OCI-LY7 (cell line): ENCODE measurements at regions not wholly inside any gene's neighbourhood (a gene's known extent, or its start where the extent isn't known, plus 50 kb on each side); places are given as distances from the start of the nearest gene placed in this dataset.

Experiments
- BruUV-seq: library from RNA; stranded (reverse); fragments of 400-500 nt; replicated peaks from 2 replicates; lab custom pipeline; 2021; lab: Mats Ljungman, UMichigan
- CTCF ChIA-PET: fragments of 300-600 bp; sonication (Branson Sonifier 250); formaldehyde crosslinking; loops from one replicate; lab custom pipeline; 2022; ENCODE audit warnings: antibody characterized with exemption; ENCODE audit not compliant: unreplicated experiment; lab: Charles Lee
- POLR2A ChIA-PET: fragments of 300-600 bp; sonication (Branson Sonifier 250); formaldehyde crosslinking; loops from one replicate; lab custom pipeline; 2022; ENCODE audit warnings: antibody characterized with exemption; lab: Charles Lee
- DNase-seq: peaks from one replicate; pipeline ENCODE4 v3.0.0-alpha.2; 2015; ENCODE audit warnings: low spot score
- H2AFZ ChIP-seq: fragments of 200-600 bp; sonication (generic), shearing (Covaris generic); 2 replicates; pipeline ENCODE4 v1.6.1; 2014; ENCODE audit warnings: mild to moderate bottlenecking, antibody characterized with exemption, low read length, moderate library complexity
- H3K27ac ChIP-seq: fragments of 200-600 bp; sonication (generic); 2 replicates; pipeline ENCODE4 v1.5.1; 2014; ENCODE audit warnings: mixed run types, low read depth, mild to moderate bottlenecking, moderate library complexity, low read length, inconsistent platforms; ENCODE audit not compliant: poor library complexity, severe bottlenecking
- H3K36me3 ChIP-seq: fragments of 200-600 bp; sonication (generic); 2 replicates; pipeline ENCODE4 v1.6.1; 2014; ENCODE audit warnings: mild to moderate bottlenecking, antibody characterized with exemption, low read length, moderate library complexity, mixed read lengths; ENCODE audit not compliant: insufficient read depth
- H3K4me1 ChIP-seq: fragments of 200-600 bp; sonication (generic); 2 replicates; pipeline ENCODE4 v1.5.1; 2014; ENCODE audit warnings: mild to moderate bottlenecking, low read length; ENCODE audit not compliant: insufficient read depth, poor library complexity, severe bottlenecking
- H3K4me2 ChIP-seq: fragments of 200-600 bp; sonication (generic); 2 replicates; pipeline ENCODE4 v1.6.1; 2014; ENCODE audit warnings: mild to moderate bottlenecking, low read length
- H3K4me3 ChIP-seq: fragments of 200-600 bp; sonication (generic); 2 replicates; pipeline ENCODE4 v1.5.1; 2014; ENCODE audit warnings: mild to moderate bottlenecking, low read depth, low read length; ENCODE audit not compliant: poor library complexity, severe bottlenecking
- H3K79me2 ChIP-seq: fragments of 200-600 bp; sonication (generic); 2 replicates; pipeline ENCODE4 v1.6.1; 2016; ENCODE audit warnings: low read depth, mild to moderate bottlenecking, low read length, moderate library complexity, mixed read lengths; ENCODE audit not compliant: insufficient read depth
- H3K9me2 ChIP-seq: fragments of 200-600 bp; sonication (generic); 2 replicates; pipeline ENCODE4 v1.6.1; 2016; ENCODE audit warnings: mild to moderate bottlenecking, low read length, mixed read lengths; ENCODE audit not compliant: insufficient read depth
- H3K9me3 ChIP-seq: fragments of 200-600 bp; sonication (generic); 2 replicates; pipeline ENCODE4 v1.6.1; 2014; ENCODE audit warnings: mild to moderate bottlenecking, mixed run types, low read length, mixed read lengths
- H4K20me1 ChIP-seq: fragments of 200-600 bp; sonication (generic); 2 replicates; pipeline ENCODE4 v1.6.1; 2014; ENCODE audit warnings: mild to moderate bottlenecking, antibody characterized with exemption, low read length, moderate library complexity, mixed read lengths; ENCODE audit not compliant: insufficient read depth
- EZH2phosphoT487 ChIP-seq: fragments of 200-600 bp; sonication (generic); IDR thresholded peaks from 2 replicates; pipeline ENCODE4 v1.6.1; 2018; ENCODE audit warnings: low read depth, borderline replicate concordance, mild to moderate bottlenecking, mixed run types, antibody characterized with exemption, low read length, moderate library complexity, mixed read lengths
- intact Hi-C: fragments of 100-400 bp; cut with micrococcal nuclease; formaldehyde crosslinking; loops from one replicate; pipeline ENCODE4 v1.10.0; 2022; ENCODE audit not compliant: unreplicated experiment
- TF ChIP-seq, protein P1 (sequence below): fragments of 200-600 bp; sonication (generic); conservative IDR thresholded peaks from 2 replicates; pipeline ENCODE4 v1.5.1; 2014; ENCODE audit warnings: mild to moderate bottlenecking, antibody characterized with exemption, low read length, moderate library complexity, mixed read lengths

GRCh38 chrX:109812236-109812635, 79.2 kb upstream of the ACSL4 start:
- Histone ChIP-seq H3K79me2 (no peaks in the 10 kb centered on the region), H3K9me3 (no peaks in the 10 kb centered on the region), H2AFZ (no peak overlapping the region), H3K36me3 (no peaks in the 10 kb centered on the region), H3K4me2 (no peak overlapping the region), H3K4me1 (no peaks in the 10 kb centered on the region), H3K27ac (no peak overlapping the region), H4K20me1 (no peaks in the 10 kb centered on the region), H3K9me2 (no peaks in the 10 kb centered on the region), H3K4me3 (no peak overlapping the region)
- CTCF ChIA-PET, result no interaction called here
- intact Hi-C loops, result no loop called here
- TF ChIP-seq EZH2phosphoT487, result no peak
- TF ChIP-seq, protein P1, sequence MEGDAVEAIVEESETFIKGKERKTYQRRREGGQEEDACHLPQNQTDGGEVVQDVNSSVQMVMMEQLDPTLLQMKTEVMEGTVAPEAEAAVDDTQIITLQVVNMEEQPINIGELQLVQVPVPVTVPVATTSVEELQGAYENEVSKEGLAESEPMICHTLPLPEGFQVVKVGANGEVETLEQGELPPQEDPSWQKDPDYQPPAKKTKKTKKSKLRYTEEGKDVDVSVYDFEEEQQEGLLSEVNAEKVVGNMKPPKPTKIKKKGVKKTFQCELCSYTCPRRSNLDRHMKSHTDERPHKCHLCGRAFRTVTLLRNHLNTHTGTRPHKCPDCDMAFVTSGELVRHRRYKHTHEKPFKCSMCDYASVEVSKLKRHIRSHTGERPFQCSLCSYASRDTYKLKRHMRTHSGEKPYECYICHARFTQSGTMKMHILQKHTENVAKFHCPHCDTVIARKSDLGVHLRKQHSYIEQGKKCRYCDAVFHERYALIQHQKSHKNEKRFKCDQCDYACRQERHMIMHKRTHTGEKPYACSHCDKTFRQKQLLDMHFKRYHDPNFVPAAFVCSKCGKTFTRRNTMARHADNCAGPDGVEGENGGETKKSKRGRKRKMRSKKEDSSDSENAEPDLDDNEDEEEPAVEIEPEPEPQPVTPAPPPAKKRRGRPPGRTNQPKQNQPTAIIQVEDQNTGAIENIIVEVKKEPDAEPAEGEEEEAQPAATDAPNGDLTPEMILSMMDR, result no peak
- no peak for DNase-seq
- POLR2A ChIA-PET, result interaction anchor here (0.8 kb wide), 1 partner anchor 106 kb away, joined by 3 read pairs; no protein-coding TSS in a partner anchor
- BruUV-seq, result no TSS peak

- POLR2A ChIA-PET, result no interaction called here
- CTCF ChIA-PET, result no interaction called here
- Histone ChIP-seq H3K4me2 (no peak overlapping the region), H4K20me1 (no peaks in the 10 kb centered on the region), H3K9me3 (no peaks in the 10 kb centered on the region), H3K4me3 (no peak overlapping the region), H3K27ac (no peak overlapping the region), H3K36me3 (no peaks in the 10 kb centered on the region), H3K9me2 (no peaks in the 10 kb centered on the region), H3K79me2 (no peaks in the 10 kb centered on the region), H2AFZ (no peak overlapping the region), H3K4me1 (no peaks in the 10 kb centered on the region)
- intact Hi-C loops, result no loop called here
- TF ChIP-seq EZH2phosphoT487, result no peak
- TF ChIP-seq, protein P1, result no peak
- DNase-seq, result no peak
- no TSS peak for BruUV-seq
Observed at GRCh38 chrX:109813236-109813635, 80.2 kb upstream of the ACSL4 start.

DNA sequence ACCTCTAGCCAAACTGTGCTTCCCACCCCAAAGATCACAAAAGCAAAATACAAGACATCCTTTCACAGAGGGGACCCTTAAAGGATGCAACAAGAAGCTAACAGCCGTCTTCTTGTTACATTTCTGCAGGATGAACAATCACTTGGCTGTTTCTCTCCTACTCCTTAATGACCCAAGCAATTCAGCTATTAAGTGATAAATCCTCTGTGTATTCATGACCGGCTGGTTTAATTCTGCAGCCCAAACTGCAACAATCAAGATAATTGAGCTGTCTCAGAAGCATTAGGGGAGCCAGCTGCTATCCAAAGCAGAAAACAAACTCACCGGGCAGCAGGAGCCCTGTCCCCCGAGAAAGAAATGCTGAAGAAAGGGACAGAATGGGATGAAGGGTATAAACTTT, 85.9 kb upstream of the ACSL4 start:
- Histone ChIP-seq H2AFZ (no peak overlapping the region), H3K27ac (no peak overlapping the region), H3K9me3 (no peaks in the 10 kb centered on the region), H3K4me3 (no peak overlapping the region), H3K79me2 (no peaks in the 10 kb centered on the region), H3K4me2 (no peak overlapping the region), H4K20me1 (no peaks in the 10 kb centered on the region), H3K36me3 (no peaks in the 10 kb centered on the region), H3K9me2 (no peaks in the 10 kb centered on the region), H3K4me1 (no peaks in the 10 kb centered on the region)
- intact Hi-C loops, result no loop called here
- TF ChIP-seq, protein P1, result no peak
- TF ChIP-seq EZH2phosphoT487, result no peak
- DNase-seq, result no peak
- CTCF ChIA-PET, result no interaction called here
- POLR2A ChIA-PET, result interaction anchor here (0.6 kb wide), 1 partner anchor 37 kb away, joined by 3 read pairs; no protein-coding TSS in a partner anchor
- no TSS peak for BruUV-seq
